T-cell (primary cell): ENCODE measurements at regions not wholly inside any gene's neighbourhood (a gene's known extent, or its start where the extent isn't known, plus 50 kb on each side); places are given as distances from the start of the nearest gene placed in this dataset.

Source experiments
- ATAC-seq, 4 experiments: fragments of 200-7000 bp in 3 of 4; fragments of 150-1000 bp in 1 of 4; cut with Tn5 transposase; replicated peaks in 1 of 4; 1 replicate in 3 of 4; 2 replicates in 1 of 4; pipeline ENCODE4 v1.10.0; 2021; ENCODE audit warnings: moderate library complexity in 3 of 4, mild to moderate bottlenecking in 2 of 4, moderate number of reproducible peaks in 1 of 4
- CTCF ChIA-PET, 2 donors: fragments of 300-600 bp; sonication (Branson Sonifier 250); formaldehyde crosslinking; loops; one replicate each; lab custom pipeline; 2022; ENCODE audit warnings: antibody characterized with exemption in 2 of 2; lab: Charles Lee
- POLR2A ChIA-PET, 2 donors: fragments of 300-600 bp; sonication (Branson Sonifier 250); formaldehyde crosslinking; loops; one replicate each; lab custom pipeline; 2022; ENCODE audit warnings: antibody characterized with exemption in 2 of 2; lab: Charles Lee
- DNase-seq, 35 experiments: peaks; one replicate each; pipeline versions ENCODE4 v3.0.0 to v3.0.0-alpha.2; 2013 to 2023
- H3K27ac ChIP-seq: one replicate; pipeline ENCODE4 v1.5.1; 2013; ENCODE audit warnings: low read length
- H3K27me3 ChIP-seq, 2 experiments: replicated peaks in 1 of 2; 1 replicate in 1 of 2; 2 replicates in 1 of 2; pipeline versions ENCODE4 v1.6.1 to v1.7.0; 2013; ENCODE audit warnings: low read length in 1 of 2, mixed read lengths in 1 of 2; ENCODE audit not compliant: control insufficient read depth in 2 of 2, insufficient read depth in 2 of 2; ENCODE audit errors: extremely low read depth in 1 of 2
- H3K36me3 ChIP-seq, 2 donors: 1 replicate in 1 of 2; 2 replicates in 1 of 2; pipeline versions ENCODE4 v1.6.1 to v1.7.0; 2013; ENCODE audit warnings: low read length in 1 of 2; ENCODE audit not compliant: control insufficient read depth in 2 of 2, insufficient read depth in 1 of 2; ENCODE audit errors: extremely low read depth in 1 of 2
- H3K4me1 ChIP-seq, 2 experiments: 1 replicate in 1 of 2; 2 replicates in 1 of 2; pipeline versions ENCODE4 v1.6.1 to v1.7.0; 2013; ENCODE audit warnings: low read length in 2 of 2, mixed read lengths in 1 of 2; ENCODE audit not compliant: insufficient read depth in 2 of 2, control insufficient read depth in 1 of 2; ENCODE audit errors: extremely low read depth in 1 of 2
- H3K4me3 ChIP-seq, 2 donors: 1 replicate in 1 of 2; 2 replicates in 1 of 2; pipeline versions ENCODE4 v1.5.1 to v1.7.0; 2013; ENCODE audit warnings: mild to moderate bottlenecking in 2 of 2, low read length in 1 of 2, moderate library complexity in 1 of 2; ENCODE audit not compliant: control insufficient read depth in 1 of 2; ENCODE audit errors: extremely low read depth in 1 of 2
- H3K9me3 ChIP-seq: 2 replicates; pipeline ENCODE4 v1.7.0; 2013
- H3K27ac Mint-ChIP-seq, 2 donors: one replicate each; pipeline ENCODE4 v1.8.0; 2020 to 2021; ENCODE audit warnings: mild to moderate bottlenecking in 2 of 2, mixed read lengths in 2 of 2
- H3K27me3 Mint-ChIP-seq, 2 donors: one replicate each; pipeline ENCODE4 v1.8.0; 2021 to 2022; ENCODE audit warnings: mixed read lengths in 2 of 2
- H3K36me3 Mint-ChIP-seq: one replicate; pipeline ENCODE4 v1.8.0; 2021; ENCODE audit warnings: mixed read lengths
- H3K4me1 Mint-ChIP-seq, 3 donors: one replicate each; pipeline ENCODE4 v1.8.0; 2020 to 2022; ENCODE audit warnings: mixed read lengths in 3 of 3, mild to moderate bottlenecking in 1 of 3
- H3K4me3 Mint-ChIP-seq, 3 donors: one replicate each; pipeline ENCODE4 v1.8.0; 2020 to 2022; ENCODE audit warnings: mild to moderate bottlenecking in 3 of 3, mixed read lengths in 3 of 3, moderate library complexity in 3 of 3
- H3K9me3 Mint-ChIP-seq, 3 donors: one replicate each; pipeline ENCODE4 v1.8.0; 2020 to 2022; ENCODE audit warnings: mixed read lengths in 3 of 3
- WGBS: methylation state at CpG from one replicate; pipeline ENCODE4 v1.1.5; 2013; ENCODE audit warnings: missing lambda C conversion rate; ENCODE audit not compliant: insufficient coverage; 5-methylcytosine and 5-hydroxymethylcytosine counted together

DNA sequence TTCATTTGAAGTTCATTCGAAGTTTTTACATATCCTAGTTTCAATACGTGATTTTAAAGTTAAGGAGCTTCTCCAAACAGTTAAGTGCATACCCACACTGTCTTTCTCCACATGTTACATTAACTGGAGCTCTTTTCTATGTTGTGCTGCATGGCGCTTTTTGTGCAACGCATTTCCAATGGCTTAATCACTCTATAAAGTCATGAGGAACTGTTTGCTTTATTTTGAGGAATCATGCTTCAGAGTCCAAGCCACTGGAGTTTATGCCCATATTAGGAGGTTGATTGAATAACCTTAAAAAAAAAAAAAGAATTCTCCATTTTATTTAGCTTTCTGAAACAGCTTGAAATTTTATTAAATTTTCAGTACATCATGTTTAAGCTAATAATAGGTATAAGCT is 109.4 kb upstream of the MBNL1 start:
- CTCF ChIA-PET: no interaction called here
- Histone ChIP-seq H3K36me3 (no peaks in the 10 kb centered on the region), H3K27ac (no peak overlapping the region), H3K27me3 (no peaks in the 10 kb centered on the region), H3K4me1 (no peaks in the 10 kb centered on the region), H3K9me3 (no peaks in the 10 kb centered on the region), H3K4me3 (no peak overlapping the region)
- Mint-ChIP-seq H3K27me3 (no peaks in the 10 kb centered on the region), H3K4me1 (peaks cover 0 to 5% (median 0%) of the 10 kb centered on the region in 3 donors), H3K27ac (no peak overlapping the region), H3K36me3 (peaks cover 2% of the 10 kb centered on the region), H3K4me3 (no peak overlapping the region), H3K9me3 (peaks cover 0 to 2% (median under 1%) of the 10 kb centered on the region in 3 donors)
- ATAC-seq: no peak
- WGBS: 100% methylated on average over 2 of the region's 4 CpGs
- DNase-seq: no peak
- POLR2A ChIA-PET: no interaction called here

DNA sequence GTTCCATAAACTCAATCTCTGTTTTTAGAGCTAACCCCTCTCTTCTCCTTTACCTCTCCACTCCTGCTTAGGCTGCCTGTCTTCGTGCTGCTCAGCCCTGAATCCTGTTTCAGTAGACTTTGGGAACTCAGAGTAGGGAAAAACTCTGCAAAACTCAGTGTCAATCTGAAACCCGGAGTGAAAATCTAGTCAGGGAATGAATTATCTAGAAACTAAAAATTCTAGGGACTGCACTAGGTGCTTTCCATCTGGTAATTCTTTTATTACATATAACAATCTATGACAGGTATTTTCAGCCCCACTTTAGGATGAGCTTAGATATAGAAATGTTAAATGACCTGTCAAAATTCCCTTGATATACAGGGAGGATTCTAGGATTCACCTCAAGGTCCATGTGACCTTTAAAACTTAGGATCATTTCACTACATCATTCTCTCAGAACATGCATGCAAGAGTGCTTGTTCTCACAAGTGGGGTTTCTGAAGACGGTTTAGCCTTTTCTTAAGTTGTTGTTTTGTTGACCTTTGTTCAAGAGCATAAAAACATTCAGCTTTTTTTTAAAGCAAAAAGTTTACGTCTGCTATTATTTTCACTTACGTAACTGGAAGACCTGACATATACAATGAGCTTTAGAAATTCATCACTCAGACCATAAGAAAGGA is 108.2 kb upstream of the MBNL1 start:
- WGBS: no CpG with 5 or more reads among the region's 5 CpGs
- CTCF ChIA-PET: no interaction called here
- Mint-ChIP-seq H3K9me3 (peaks cover 2 to 10% (median 4%) of the 10 kb centered on the region in 3 donors), H3K27ac (no peak overlapping the region), H3K4me1 (peaks cover 0 to 5% (median 0%) of the 10 kb centered on the region in 3 donors), H3K27me3 (no peaks in the 10 kb centered on the region), H3K36me3 (peaks cover 9% of the 10 kb centered on the region), H3K4me3 (no peak overlapping the region)
- no peak for ATAC-seq
- no peak overlapping the region for H3K27ac ChIP-seq
- DNase-seq: no peak
- H3K4me1 ChIP-seq: no peaks in the 10 kb centered on the region
- no peaks in the 10 kb centered on the region for H3K36me3 ChIP-seq
- H3K4me3 ChIP-seq: no peak overlapping the region
- H3K27me3 ChIP-seq: no peaks in the 10 kb centered on the region
- POLR2A ChIA-PET: no interaction called here
- H3K9me3 ChIP-seq: no peaks in the 10 kb centered on the region

DNA sequence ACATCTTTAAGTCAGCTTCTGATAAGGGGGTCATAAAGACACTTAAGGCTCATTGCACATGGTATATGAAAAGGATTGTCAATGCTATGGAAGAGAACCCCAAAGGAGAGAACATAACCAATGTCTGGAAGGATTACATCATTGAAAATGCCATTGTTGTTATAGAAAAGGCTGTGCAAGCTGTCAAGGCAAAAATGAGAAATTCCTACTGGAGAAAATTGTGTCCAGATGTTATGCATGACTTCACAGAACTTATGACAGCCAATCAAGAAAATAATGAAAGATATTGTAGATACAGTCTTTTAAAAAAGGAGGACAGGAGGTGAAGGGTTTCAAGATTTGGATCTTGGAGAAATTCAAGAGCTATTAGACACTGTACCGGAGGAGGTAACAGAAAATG is 96.3 kb upstream of the MBNL1 start:
- Histone ChIP-seq H3K9me3 (peaks cover 2% of the 10 kb centered on the region), H3K4me3 (no peak overlapping the region), H3K4me1 (no peaks in the 10 kb centered on the region), H3K27ac (no peak overlapping the region), H3K36me3 (no peaks in the 10 kb centered on the region), H3K27me3 (no peaks in the 10 kb centered on the region)
- WGBS: 100% methylated on average over 1 of the region's 1 CpG
- Mint-ChIP-seq H3K36me3 (peaks cover 17% of the 10 kb centered on the region), H3K27ac (no peak overlapping the region), H3K27me3 (no peaks in the 10 kb centered on the region), H3K9me3 (peaks cover 0 to 11% (median 8%) of the 10 kb centered on the region in 3 donors), H3K4me1 (peaks cover 0 to 3% (median under 1%) of the 10 kb centered on the region in 3 donors), H3K4me3 (no peak overlapping the region)
- DNase-seq (no peak), ATAC-seq (no peak)
- POLR2A ChIA-PET: no interaction called here
- CTCF ChIA-PET: interaction anchor here in 1 of 2 donors (0.5 kb wide), 1 partner anchor 8 kb away, joined by 3 read pairs; no protein-coding TSS in a partner anchor

DNA sequence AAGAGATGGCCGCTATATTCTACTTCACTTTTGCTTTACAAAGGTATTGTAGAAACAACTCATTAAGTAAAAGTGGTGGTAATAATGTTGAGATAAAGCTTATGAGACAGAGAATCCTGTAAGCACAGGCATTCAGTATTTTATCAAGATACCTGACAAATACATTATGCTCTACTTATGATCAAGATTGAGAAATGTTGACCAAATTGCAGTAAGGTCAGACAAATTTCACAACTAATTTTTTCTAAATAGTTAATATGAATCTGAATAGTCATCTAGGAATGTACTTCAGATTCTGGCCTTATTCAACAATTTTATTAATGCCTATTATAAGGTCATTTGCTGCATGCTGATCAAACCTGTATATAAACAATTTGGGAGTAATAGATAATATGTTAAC is 95.1 kb upstream of the MBNL1 start:
- H3K9me3 Mint-ChIP-seq: peaks cover 0 to 11% (median 8%) of the 10 kb centered on the region in 3 donors
- ChIA-PET POLR2A (interaction anchor here in 1 of 2 donors (0.6 kb wide), 1 partner anchor 123 kb away, joined by 13 read pairs; no protein-coding TSS in a partner anchor), CTCF (no interaction called here)
- peaks cover 8 to 11% (median 11%) of the 10 kb centered on the region in 3 donors for H3K4me1 Mint-ChIP-seq
- H3K36me3 ChIP-seq: no peaks in the 10 kb centered on the region
- H3K27ac ChIP-seq: no peak overlapping the region
- H3K36me3 Mint-ChIP-seq: peaks cover 24% of the 10 kb centered on the region
- H3K4me3 Mint-ChIP-seq: no peak overlapping the region
- no peak for DNase-seq
- no peak for ATAC-seq
- H3K4me1 ChIP-seq: no peaks in the 10 kb centered on the region
- no peaks in the 10 kb centered on the region for H3K27me3 ChIP-seq
- no peak overlapping the region for H3K4me3 ChIP-seq
- H3K27ac Mint-ChIP-seq: no peak overlapping the region
- H3K27me3 Mint-ChIP-seq: no peaks in the 10 kb centered on the region
- H3K9me3 ChIP-seq: peaks cover 2% of the 10 kb centered on the region
- WGBS: no CpG with 5 or more reads among the region's 1 CpG

DNA sequence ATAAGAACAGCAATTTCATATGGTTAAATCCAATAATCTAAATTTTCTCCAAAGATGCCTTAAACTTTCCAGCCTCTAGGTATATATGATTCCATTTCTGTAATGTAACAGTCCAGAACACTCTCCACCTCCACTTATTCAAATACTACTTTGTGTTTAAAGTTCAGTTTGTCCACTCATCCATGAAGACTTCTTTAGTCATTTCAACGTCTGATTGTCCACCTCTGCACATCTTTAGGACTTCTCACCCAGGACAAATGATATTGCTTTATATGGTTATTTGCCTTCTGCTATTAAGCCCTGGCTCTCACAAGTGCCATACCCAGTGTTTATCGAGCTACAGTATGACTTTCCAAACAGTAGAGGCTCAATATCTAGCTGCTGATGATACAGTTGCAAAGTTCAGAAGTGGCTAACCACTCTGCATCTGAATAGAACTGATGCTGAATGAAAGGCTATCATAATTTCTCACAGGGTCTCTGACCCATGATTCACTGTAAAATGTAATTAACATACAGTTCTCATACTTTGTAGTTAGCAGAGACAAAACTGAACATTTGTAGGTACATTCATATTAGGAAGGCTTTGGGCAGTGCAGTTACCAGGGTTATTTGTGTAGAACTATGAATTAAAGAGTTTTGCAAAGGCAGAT is 93.7 kb upstream of the MBNL1 start:
- Histone ChIP-seq H3K4me3 (no peak overlapping the region), H3K27ac (no peak overlapping the region), H3K4me1 (no peaks in the 10 kb centered on the region), H3K9me3 (peaks cover 2% of the 10 kb centered on the region), H3K27me3 (no peaks in the 10 kb centered on the region), H3K36me3 (no peaks in the 10 kb centered on the region)
- Mint-ChIP-seq H3K27ac (no peak overlapping the region), H3K36me3 (peaks cover 24% of the 10 kb centered on the region), H3K4me1 (peaks cover 21 to 24% (median 24%) of the 10 kb centered on the region in 3 donors), H3K4me3 (no peak overlapping the region), H3K9me3 (peaks cover 0 to 11% (median 8%) of the 10 kb centered on the region in 3 donors), H3K27me3 (no peaks in the 10 kb centered on the region)
- WGBS: no CpG with 5 or more reads among the region's 2 CpGs
- ChIA-PET CTCF (interaction anchor here in 1 of 2 donors (0.7 to 1.0 kb wide), 2 partner anchors 10 to 735 kb away, joined by 3 to 4 read pairs; no protein-coding TSS in a partner anchor), POLR2A (no interaction called here)
- ATAC-seq (no peak), DNase-seq (no peak)

DNA sequence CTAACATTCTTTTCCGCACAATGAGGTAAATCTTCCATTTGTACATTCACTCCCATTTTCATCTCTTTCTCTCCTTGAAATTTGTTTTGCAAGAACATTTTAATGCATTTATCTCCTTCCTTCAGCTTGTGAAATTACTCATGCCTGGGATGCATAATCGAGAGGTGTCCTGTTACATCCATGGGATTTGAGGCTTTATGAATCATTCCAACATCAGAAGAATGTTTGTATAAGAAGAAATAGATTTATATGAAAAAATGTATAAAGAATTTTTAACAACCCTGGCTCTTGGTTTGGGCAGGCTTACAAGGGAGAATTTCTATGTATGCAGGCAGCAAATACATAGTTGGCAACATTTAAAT is 93.2 kb upstream of the MBNL1 start:
- CTCF ChIA-PET: interaction anchor here in 1 of 2 donors (0.7 to 1.0 kb wide), 2 partner anchors 10 to 736 kb away, joined by 3 to 4 read pairs; no protein-coding TSS in a partner anchor
- Histone ChIP-seq H3K36me3 (no peaks in the 10 kb centered on the region), H3K27ac (no peak overlapping the region), H3K9me3 (peaks cover 2% of the 10 kb centered on the region), H3K4me3 (no peak overlapping the region), H3K27me3 (no peaks in the 10 kb centered on the region), H3K4me1 (no peaks in the 10 kb centered on the region)
- peaks cover 0 to 11% (median 8%) of the 10 kb centered on the region in 3 donors for H3K9me3 Mint-ChIP-seq
- no peaks in the 10 kb centered on the region for H3K27me3 Mint-ChIP-seq
- peaks cover 23 to 27% (median 26%) of the 10 kb centered on the region in 3 donors for H3K4me1 Mint-ChIP-seq
- ATAC-seq (no peak), DNase-seq (no peak)
- peaks cover 24% of the 10 kb centered on the region for H3K36me3 Mint-ChIP-seq
- WGBS: 100% methylated on average over 1 of the region's 2 CpGs
- no peak overlapping the region for H3K4me3 Mint-ChIP-seq
- no peak overlapping the region for H3K27ac Mint-ChIP-seq
- POLR2A ChIA-PET: no interaction called here
